Hematopoietic multipotent progenitor cell treated with erythropoietin and hydrocortisone succinate and interleukin-3 and kit ligand, for 17 days (in vitro differentiated cells): ENCODE measurements at regions not wholly inside any gene's neighbourhood (a gene's known extent, or its start where the extent isn't known, plus 50 kb on each side); places are given as distances from the start of the nearest gene placed in this dataset.

ENCODE experiments used
- DNase-seq: peaks from one replicate; pipeline ENCODE4 v3.0.0-alpha.2; 2015; ENCODE audit warnings: low spot score

GRCh38 chr5:51034222-51034901 lies 348.9 kb upstream of the ISL1 start:
- DNase-seq: no peak

- no peak for DNase-seq
Measured at GRCh38 chr5:51039424-51040329, 343.6 kb upstream of the ISL1 start.

GRCh38 chr5:51043745-51044144 lies 339.5 kb upstream of the ISL1 start:
- no peak for DNase-seq

GRCh38 chr5:51047369-51047768 lies 335.9 kb upstream of the ISL1 start:
- no peak for DNase-seq

GRCh38 chr5:51053361-51053760 lies 329.9 kb upstream of the ISL1 start:
- no peak for DNase-seq

GRCh38 chr5:51060953-51061352 lies 322.3 kb upstream of the ISL1 start:
- DNase-seq: no peak

- DNase-seq: no peak
Measured at GRCh38 chr5:51072937-51073336, 310.3 kb upstream of the ISL1 start.

- DNase-seq: no peak
Measured at GRCh38 chr5:51082741-51083140, 300.5 kb upstream of the ISL1 start.

- DNase-seq: no peak
Measured at GRCh38 chr5:51091816-51092215, 291.4 kb upstream of the ISL1 start.

GRCh38 chr5:51095486-51095885 lies 287.8 kb upstream of the ISL1 start:
- DNase-seq: no peak

GRCh38 chr5:51096859-51097258 lies 286.4 kb upstream of the ISL1 start:
- DNase-seq: no peak

GRCh38 chr5:51099173-51099853 lies 283.9 kb upstream of the ISL1 start:
- no peak for DNase-seq

GRCh38 chr5:51104556-51104955 lies 278.7 kb upstream of the ISL1 start:
- DNase-seq: no peak

- DNase-seq: no peak
Measured at GRCh38 chr5:51109786-51110410, 273.4 kb upstream of the ISL1 start.

- DNase-seq: no peak
Measured at GRCh38 chr5:51131266-51131665, 252.0 kb upstream of the ISL1 start.

GRCh38 chr5:51138164-51138563 lies 245.1 kb upstream of the ISL1 start:
- DNase-seq: no peak

GRCh38 chr5:51148437-51148836 lies 234.8 kb upstream of the ISL1 start:
- DNase-seq: no peak

GRCh38 chr5:51156222-51156621 lies 227.0 kb upstream of the ISL1 start:
- no peak for DNase-seq

- DNase-seq: no peak
Measured at GRCh38 chr5:51156838-51157237, 226.4 kb upstream of the ISL1 start.

GRCh38 chr5:51159164-51159563 lies 224.1 kb upstream of the ISL1 start:
- no peak for DNase-seq

GRCh38 chr5:51159606-51160005 lies 223.6 kb upstream of the ISL1 start:
- DNase-seq: no peak

GRCh38 chr5:51162245-51162644 lies 221.0 kb upstream of the ISL1 start:
- no peak for DNase-seq
